Ascending aorta (tissue), 2 donors: ENCODE measurements at regions not wholly inside any gene's neighbourhood (a gene's known extent, or its start where the extent isn't known, plus 50 kb on each side); places are given as distances from the start of the nearest gene placed in this dataset.
"Not testable (repeated sequence)": the region's sequence is repeated elsewhere in the genome, so short reads cannot be mapped to it uniquely, and the experiment has no call there.

Source experiments
- DNase-seq, 2 donors: peaks; one replicate each; pipeline ENCODE4 v3.0.0-alpha.2; 2019; ENCODE audit warnings: low spot score in 2 of 2
- H3K27ac ChIP-seq, 2 donors: fragments of 200-600 bp; sonication (generic); one replicate each; pipeline ENCODE4 v1.5.1; 2016 to 2017; ENCODE audit warnings: mild to moderate bottlenecking in 1 of 2
- H3K27me3 ChIP-seq: fragments of 200-600 bp; sonication (generic); one replicate; pipeline ENCODE4 v1.5.1; 2017
- H3K36me3 ChIP-seq, 2 donors: fragments of 200-600 bp; sonication (generic); one replicate each; pipeline ENCODE4 v1.5.1; 2016
- H3K4me1 ChIP-seq, 2 donors: fragments of 200-600 bp; sonication (generic); one replicate each; pipeline ENCODE4 v1.5.1; 2016 to 2017; ENCODE audit warnings: mild to moderate bottlenecking in 1 of 2
- H3K4me3 ChIP-seq, 2 donors: fragments of 200-600 bp; sonication (generic); one replicate each; pipeline ENCODE4 v1.5.1; 2016 to 2017; ENCODE audit warnings: mild to moderate bottlenecking in 1 of 2
- H3K9me3 ChIP-seq, 2 donors: fragments of 200-600 bp; sonication (generic); one replicate each; pipeline ENCODE4 v1.5.1; 2016
- CTCF ChIP-seq, 3 experiments: fragments of 200-600 bp in 2 of 3; fragments of 450-650 bp in 1 of 3; sonication (generic) in 2 of 3; IDR thresholded peaks; one replicate each; pipeline ENCODE4 v1.5.1; 2016 to 2019; ENCODE audit warnings: antibody characterized with exemption in 3 of 3, mild to moderate bottlenecking in 1 of 3, moderate library complexity in 1 of 3
- intact Hi-C: fragments of 100-400 bp; cut with DNase I; formaldehyde crosslinking; loops from one replicate; pipeline ENCODE4 v1.15.1; 2023

- TF ChIP-seq CTCF (IDR thresholded peaks at IDR 0.05): no peak
- Histone ChIP-seq H3K36me3 (no peaks in the 10 kb centered on the region), H3K9me3 (no peaks in the 10 kb centered on the region), H3K27ac (peak overlapping the region; percentile 31 to 50), H3K4me3 (no peak overlapping the region), H3K27me3 (no peaks in the 10 kb centered on the region), H3K4me1 (peaks cover 4 to 20% of the 10 kb centered on the region in 2 donors)
- intact Hi-C loops: loop anchor here (2.0 to 5.0 kb wide), 2 partner anchors 53 to 143 kb away; no protein-coding TSS in a partner anchor
- no peak for DNase-seq
Measured at GRCh38 chr7:131039836-131040235, 287.8 kb upstream of the MKLN1 start.

GRCh38 chr7:131040467-131040932 lies 287.2 kb upstream of the MKLN1 start:
- Histone ChIP-seq H3K4me1 (peaks cover 4 to 20% of the 10 kb centered on the region in 2 donors), H3K36me3 (no peaks in the 10 kb centered on the region), H3K27ac (peak overlapping the region; percentile 31 to 50), H3K4me3 (no peak overlapping the region), H3K27me3 (no peaks in the 10 kb centered on the region), H3K9me3 (no peaks in the 10 kb centered on the region)
- TF ChIP-seq CTCF (IDR thresholded peaks at IDR 0.05): peak; percentile 80 to 87 (median 84)
- intact Hi-C loops: loop anchor here (2.0 to 5.0 kb wide), 2 partner anchors 53 to 144 kb away; no protein-coding TSS in a partner anchor
- DNase-seq: no peak

GRCh38 chr7:131041012-131041695 lies 286.5 kb upstream of the MKLN1 start:
- not testable (repeated sequence) for H3K36me3 ChIP-seq, DNase-seq, H3K27ac ChIP-seq, H3K9me3 ChIP-seq, H3K4me3 ChIP-seq, H3K27me3 ChIP-seq
- peaks cover 4 to 20% of the 10 kb centered on the region in 2 donors for H3K4me1 ChIP-seq
- intact Hi-C loops: loop anchor here (2.0 to 5.0 kb wide), 2 partner anchors 54 to 144 kb away; no protein-coding TSS in a partner anchor

- H3K4me3 ChIP-seq: no peak overlapping the region
- no peaks in the 10 kb centered on the region for H3K9me3 ChIP-seq
- H3K4me1 ChIP-seq: peaks cover 4 to 17% of the 10 kb centered on the region in 2 donors
- no peaks in the 10 kb centered on the region for H3K36me3 ChIP-seq
- TF ChIP-seq CTCF (IDR thresholded peaks at IDR 0.05): no peak
- DNase-seq: no peak
- intact Hi-C loops: loop anchor here (5.0 kb wide), 1 partner anchor 55 kb away; no protein-coding TSS in a partner anchor
- no peaks in the 10 kb centered on the region for H3K27me3 ChIP-seq
- peak overlapping the region in 1 of 2 donors; percentile 2 for H3K27ac ChIP-seq
Measured at GRCh38 chr7:131042269-131043160, 285.2 kb upstream of the MKLN1 start.

- Histone ChIP-seq H3K4me3 (no peak overlapping the region), H3K27ac (no peak overlapping the region), H3K4me1 (peaks cover 0 to 16% of the 10 kb centered on the region in 2 donors), H3K27me3 (no peaks in the 10 kb centered on the region), H3K9me3 (no peaks in the 10 kb centered on the region), H3K36me3 (peaks cover 6 to 9% of the 10 kb centered on the region in 2 donors)
- no peak for TF ChIP-seq CTCF (IDR thresholded peaks at IDR 0.05)
- DNase-seq: no peak
- intact Hi-C loops: no loop called here
Measured at GRCh38 chr7:131045526-131045925, 282.1 kb upstream of the MKLN1 start.
